Renal pelvis (tissue), 1 donor: ENCODE measurements at regions not wholly inside any gene's neighbourhood (a gene's known extent, or its start where the extent isn't known, plus 50 kb on each side); places are given as distances from the start of the nearest gene placed in this dataset.
A peak's percentile ranks its signal among the peaks of the same experiment; 100 is the strongest.

ENCODE experiments used
- DNase-seq: peaks from one replicate; pipeline ENCODE4 v3.0.0-alpha.2; 2013

GRCh38 chr18:45312555-45313126 lies 302.6 kb upstream of the SLC14A2 start:
- no peak for DNase-seq

GRCh38 chr18:45316127-45316526 lies 299.1 kb upstream of the SLC14A2 start:
- DNase-seq, result no peak

- DNase-seq, result no peak
These were observed 297.2 kb upstream of the SLC14A2 start for GRCh38 chr18:45317948-45318640.

- no peak for DNase-seq
These were observed 294.6 kb upstream of the SLC14A2 start for GRCh38 chr18:45320724-45321123.

GRCh38 chr18:45321520-45321919 lies 293.8 kb upstream of the SLC14A2 start:
- no peak for DNase-seq

GRCh38 chr18:45322343-45322742 lies 292.9 kb upstream of the SLC14A2 start:
- DNase-seq, result no peak

GRCh38 chr18:45324101-45324494 lies 291.2 kb upstream of the SLC14A2 start:
- no peak for DNase-seq

- peak; percentile 80 for DNase-seq
These were observed 290.7 kb upstream of the SLC14A2 start for GRCh38 chr18:45324495-45325113.

GRCh38 chr18:45325778-45326177 lies 289.5 kb upstream of the SLC14A2 start:
- peak; percentile 44 for DNase-seq

- no peak for DNase-seq
These were observed 288.8 kb upstream of the SLC14A2 start for GRCh38 chr18:45326505-45326904.

- no peak for DNase-seq
These were observed 287.0 kb upstream of the SLC14A2 start for GRCh38 chr18:45328296-45328695.

GRCh38 chr18:45328811-45329210 lies 286.5 kb upstream of the SLC14A2 start:
- no peak for DNase-seq

GRCh38 chr18:45329316-45329715 lies 286.0 kb upstream of the SLC14A2 start:
- no peak for DNase-seq

GRCh38 chr18:45330170-45330594 lies 285.1 kb upstream of the SLC14A2 start:
- no peak for DNase-seq

GRCh38 chr18:45332871-45333270 lies 282.4 kb upstream of the SLC14A2 start:
- no peak for DNase-seq

GRCh38 chr18:45334191-45334590 lies 281.1 kb upstream of the SLC14A2 start:
- no peak for DNase-seq

GRCh38 chr18:45335282-45336043 lies 279.8 kb upstream of the SLC14A2 start:
- no peak for DNase-seq

GRCh38 chr18:45336448-45336847 lies 278.8 kb upstream of the SLC14A2 start:
- no peak for DNase-seq

- DNase-seq, result no peak
These were observed 277.8 kb upstream of the SLC14A2 start for GRCh38 chr18:45337477-45337876.

GRCh38 chr18:45339810-45340550 lies 275.3 kb upstream of the SLC14A2 start:
- no peak for DNase-seq

GRCh38 chr18:45340884-45341283 lies 274.4 kb upstream of the SLC14A2 start:
- no peak for DNase-seq

GRCh38 chr18:45341454-45341853 lies 273.8 kb upstream of the SLC14A2 start:
- DNase-seq, result no peak
